Astrocyte (in vitro differentiated cells and primary cell): ENCODE measurements at regions not wholly inside any gene's neighbourhood (a gene's known extent, or its start where the extent isn't known, plus 50 kb on each side); places are given as distances from the start of the nearest gene placed in this dataset.

Experiments
- DNase-seq: peaks from one replicate; pipeline ENCODE4 v3.0.0-alpha.2; 2010; ENCODE audit warnings: low read depth
- FAIRE-seq: peaks from 2 replicates; lab custom pipeline; 2011; peaks lifted over from hg19 to GRCh38; lab: Jason Lieb, UNC
- H2AFZ ChIP-seq: 2 replicates; pipeline ENCODE4 v1.6.0; 2012; ENCODE audit warnings: low read depth, low read length, inconsistent platforms
- H3K27ac ChIP-seq: 2 replicates; pipeline ENCODE4 v1.5.1; 2011; ENCODE audit warnings: low read depth, low read length, inconsistent platforms
- H3K27me3 ChIP-seq: 2 replicates; pipeline ENCODE4 v1.6.0; 2011; ENCODE audit warnings: low read length, inconsistent platforms; ENCODE audit not compliant: insufficient read depth
- H3K36me3 ChIP-seq: 2 replicates; pipeline ENCODE4 v1.5.1; 2011; ENCODE audit warnings: low read length, inconsistent platforms; ENCODE audit not compliant: insufficient read depth
- H3K4me1 ChIP-seq: 2 replicates; pipeline ENCODE4 v1.5.1; 2011; ENCODE audit warnings: low read length, inconsistent platforms; ENCODE audit not compliant: insufficient read depth
- H3K4me2 ChIP-seq: 2 replicates; pipeline ENCODE4 v1.6.0; 2012; ENCODE audit warnings: low read length, inconsistent platforms
- H3K4me3 ChIP-seq: 2 replicates; pipeline ENCODE4 v1.5.1; 2011; ENCODE audit warnings: low read depth, mild to moderate bottlenecking, low read length, inconsistent platforms; ENCODE audit not compliant: insufficient read depth
- H3K79me2 ChIP-seq: 2 replicates; pipeline ENCODE4 v1.6.0; 2012; ENCODE audit warnings: mild to moderate bottlenecking, low read length, inconsistent platforms; ENCODE audit not compliant: insufficient read depth
- H3K9ac ChIP-seq: 2 replicates; pipeline ENCODE4 v1.6.0; 2012; ENCODE audit warnings: mild to moderate bottlenecking, low read length, inconsistent platforms
- H3K9me3 ChIP-seq: 2 replicates; pipeline ENCODE4 v1.5.1; 2012; ENCODE audit warnings: low read depth, mild to moderate bottlenecking, low read length, inconsistent platforms; ENCODE audit not compliant: insufficient read depth
- H4K20me1 ChIP-seq: 2 replicates; pipeline ENCODE4 v1.6.0; 2012; ENCODE audit warnings: low read length, inconsistent platforms; ENCODE audit not compliant: insufficient read depth
- H3K27ac Mint-ChIP-seq: one replicate; pipeline ENCODE4 v1.8.0; 2021; ENCODE audit warnings: mild to moderate bottlenecking, mixed read lengths; ENCODE audit not compliant: unreplicated experiment
- H3K27me3 Mint-ChIP-seq: one replicate; pipeline ENCODE4 v1.8.0; 2021; ENCODE audit warnings: low read depth, mixed read lengths; ENCODE audit not compliant: unreplicated experiment
- H3K36me3 Mint-ChIP-seq: one replicate; pipeline ENCODE4 v1.8.0; 2021; ENCODE audit warnings: low read depth, mixed read lengths; ENCODE audit not compliant: unreplicated experiment
- H3K4me1 Mint-ChIP-seq: one replicate; pipeline ENCODE4 v1.8.0; 2021; ENCODE audit warnings: low read depth, mixed read lengths; ENCODE audit not compliant: unreplicated experiment
- H3K4me3 Mint-ChIP-seq: one replicate; pipeline ENCODE4 v1.8.0; 2021; ENCODE audit warnings: mild to moderate bottlenecking, moderate library complexity, mixed read lengths; ENCODE audit not compliant: unreplicated experiment
- H3K9me3 Mint-ChIP-seq: one replicate; pipeline ENCODE4 v1.8.0; 2021; ENCODE audit warnings: mild to moderate bottlenecking, mixed read lengths; ENCODE audit not compliant: unreplicated experiment
- CTCF ChIP-seq: IDR thresholded peaks from 2 replicates; pipeline ENCODE4 v1.5.1; 2011; ENCODE audit warnings: low read depth, mild to moderate bottlenecking, inconsistent platforms, low read length, moderate library complexity; ENCODE audit not compliant: insufficient read depth
- EZH2 ChIP-seq: IDR thresholded peaks from 2 replicates; pipeline ENCODE4 v1.6.1; 2012; ENCODE audit warnings: mild to moderate bottlenecking, low read length, inconsistent platforms; ENCODE audit not compliant: insufficient read depth

DNA sequence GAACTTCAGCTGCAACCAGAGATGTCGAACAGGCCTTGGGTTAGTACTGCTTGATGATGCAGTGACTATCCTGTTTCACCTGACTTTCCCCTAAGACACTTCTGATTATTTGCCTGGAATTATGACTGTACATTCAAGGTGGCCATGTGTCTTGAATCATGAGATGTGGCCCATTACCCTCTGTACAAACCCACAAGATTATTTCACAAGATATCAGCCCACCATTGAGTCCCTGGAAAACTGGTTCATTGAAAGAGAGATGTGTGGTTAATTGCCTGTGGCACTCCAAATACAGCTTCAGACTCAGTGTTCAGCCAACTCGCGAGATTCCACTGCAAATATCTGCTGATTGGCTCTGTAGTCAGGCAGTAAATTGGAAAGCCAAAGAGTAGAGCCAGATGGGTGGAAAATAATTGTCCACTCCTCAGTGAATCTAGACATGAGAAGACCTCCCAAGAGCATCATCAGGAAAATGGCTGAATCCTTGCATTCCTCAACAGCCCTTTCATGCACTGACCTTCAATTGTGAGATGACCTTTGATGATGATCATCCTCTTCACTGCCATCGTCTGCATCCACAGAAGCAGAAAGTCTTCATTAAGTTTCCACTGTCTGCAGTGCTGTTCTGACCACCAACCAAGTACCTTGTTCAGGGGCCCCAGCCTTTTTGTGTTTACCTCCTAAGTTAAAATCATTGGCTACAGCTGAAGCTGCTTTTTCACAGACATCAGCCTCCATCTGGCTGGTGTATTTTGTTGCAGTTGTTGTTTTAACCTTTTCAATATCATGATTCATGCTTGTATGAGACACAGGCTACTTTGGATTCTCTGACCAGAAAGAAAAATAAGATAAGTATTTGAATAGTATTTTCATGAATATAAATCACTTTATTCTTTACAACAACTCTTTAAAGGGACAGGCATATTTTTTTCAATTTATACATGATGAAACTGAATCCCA is 75.2 kb downstream of the ESM1 start:
- TF ChIP-seq CTCF (no peak), EZH2 (no peak)
- Mint-ChIP-seq H3K27me3 (peaks cover 6% of the 10 kb centered on the region), H3K36me3 (no peaks in the 10 kb centered on the region), H3K9me3 (no peaks in the 10 kb centered on the region), H3K4me3 (no peak overlapping the region), H3K27ac (no peak overlapping the region), H3K4me1 (peaks cover 33% of the 10 kb centered on the region)
- Histone ChIP-seq H3K9ac (peak overlapping the region; percentile 23), H3K4me1 (peaks cover 23% of the 10 kb centered on the region), H3K36me3 (no peaks in the 10 kb centered on the region), H3K79me2 (no peaks in the 10 kb centered on the region), H3K27ac (peak overlapping the region; percentile 47), H3K4me3 (no peak overlapping the region), H3K27me3 (peaks cover 6% of the 10 kb centered on the region), H2AFZ (no peak overlapping the region), H3K9me3 (no peaks in the 10 kb centered on the region), H4K20me1 (no peaks in the 10 kb centered on the region), H3K4me2 (peak overlapping the region; percentile 67)
- DNase-seq: peak; percentile 78
- no peak for FAIRE-seq

GRCh38 chr5:54908774-54909525 is 76.4 kb downstream of the ESM1 start:
- Histone ChIP-seq H3K36me3 (no peaks in the 10 kb centered on the region), H4K20me1 (no peaks in the 10 kb centered on the region), H3K4me1 (peaks cover 23% of the 10 kb centered on the region), H3K9me3 (no peaks in the 10 kb centered on the region), H2AFZ (no peak overlapping the region), H3K4me3 (no peak overlapping the region), H3K27me3 (peaks cover 2% of the 10 kb centered on the region), H3K79me2 (no peaks in the 10 kb centered on the region), H3K4me2 (no peak overlapping the region), H3K9ac (no peak overlapping the region), H3K27ac (no peak overlapping the region)
- no peak for DNase-seq
- no peak for FAIRE-seq
- no peak overlapping the region for H3K27ac Mint-ChIP-seq
- H3K27me3 Mint-ChIP-seq: peaks cover 3% of the 10 kb centered on the region
- no peaks in the 10 kb centered on the region for H3K36me3 Mint-ChIP-seq
- H3K9me3 Mint-ChIP-seq: no peaks in the 10 kb centered on the region
- no peak for TF ChIP-seq CTCF
- no peak for TF ChIP-seq EZH2
- no peak overlapping the region for H3K4me3 Mint-ChIP-seq
- peaks cover 44% of the 10 kb centered on the region for H3K4me1 Mint-ChIP-seq
